ENCODE measurements at regions not wholly inside any gene's neighbourhood (a gene's known extent, or its start where the extent isn't known, plus 50 kb on each side); places are given as distances from the start of the nearest gene placed in this dataset.

DNA sequence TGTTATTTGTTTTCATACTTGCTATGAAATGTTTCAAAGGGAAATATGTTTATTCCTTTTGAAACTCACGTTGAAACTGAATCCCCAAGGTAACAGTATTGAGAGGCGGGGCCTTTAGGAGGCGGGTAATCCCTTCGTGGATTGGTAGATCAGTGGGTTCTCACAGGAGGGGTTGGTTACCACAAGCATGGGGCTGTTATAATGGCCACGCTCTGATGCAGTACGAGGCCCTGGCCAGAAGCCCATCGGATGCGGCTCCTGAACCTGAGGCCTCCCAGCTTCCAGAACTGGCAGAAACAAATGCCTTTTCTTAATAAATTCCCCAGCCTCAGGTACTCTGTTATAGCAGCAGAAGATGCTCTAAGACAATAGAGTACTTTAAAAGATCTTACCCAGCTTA is 135.7 kb downstream of the ASB1 start:
- no peak for ATAC-seq

GRCh38 chr2:238563551-238563950 is 136.8 kb downstream of the ASB1 start:
- no peak for ATAC-seq

DNA sequence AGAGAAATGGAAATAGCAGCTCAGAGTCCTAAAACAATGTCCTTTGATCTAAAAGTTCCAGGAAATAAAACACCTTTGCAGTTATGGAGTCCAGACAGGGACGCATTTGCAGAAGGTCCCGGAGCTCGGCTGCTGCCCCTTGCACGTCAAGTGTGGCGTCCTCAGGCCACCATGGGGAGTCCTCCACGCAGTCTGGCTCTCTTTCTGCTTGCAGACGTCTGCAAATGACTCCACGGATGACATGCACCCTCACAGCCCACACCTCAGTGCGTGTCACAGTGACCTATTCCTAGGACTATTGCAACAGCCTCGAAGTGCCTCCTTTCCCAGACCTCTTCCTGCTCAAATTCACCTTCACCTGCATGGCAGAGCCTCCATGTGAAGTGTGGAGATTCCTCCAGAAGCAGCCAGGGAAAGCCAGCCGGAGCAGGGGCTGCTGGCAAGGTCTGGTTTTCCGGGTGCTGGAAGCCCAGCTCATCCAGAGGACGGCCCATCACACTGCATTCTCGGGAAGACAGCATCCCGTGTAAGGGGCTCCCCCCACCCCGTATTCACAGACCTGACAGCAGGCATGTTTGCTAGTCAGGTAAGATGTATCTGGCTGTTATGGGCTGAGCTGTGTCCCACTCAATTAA is 137.7 kb downstream of the ASB1 start:
- ATAC-seq = no peak

- no peak for ATAC-seq
These were observed 138.3 kb downstream of the ASB1 start for GRCh38 chr2:238565031-238565430.

- ATAC-seq = no peak
These were observed 139.4 kb downstream of the ASB1 start for GRCh38 chr2:238566001-238566645.

DNA sequence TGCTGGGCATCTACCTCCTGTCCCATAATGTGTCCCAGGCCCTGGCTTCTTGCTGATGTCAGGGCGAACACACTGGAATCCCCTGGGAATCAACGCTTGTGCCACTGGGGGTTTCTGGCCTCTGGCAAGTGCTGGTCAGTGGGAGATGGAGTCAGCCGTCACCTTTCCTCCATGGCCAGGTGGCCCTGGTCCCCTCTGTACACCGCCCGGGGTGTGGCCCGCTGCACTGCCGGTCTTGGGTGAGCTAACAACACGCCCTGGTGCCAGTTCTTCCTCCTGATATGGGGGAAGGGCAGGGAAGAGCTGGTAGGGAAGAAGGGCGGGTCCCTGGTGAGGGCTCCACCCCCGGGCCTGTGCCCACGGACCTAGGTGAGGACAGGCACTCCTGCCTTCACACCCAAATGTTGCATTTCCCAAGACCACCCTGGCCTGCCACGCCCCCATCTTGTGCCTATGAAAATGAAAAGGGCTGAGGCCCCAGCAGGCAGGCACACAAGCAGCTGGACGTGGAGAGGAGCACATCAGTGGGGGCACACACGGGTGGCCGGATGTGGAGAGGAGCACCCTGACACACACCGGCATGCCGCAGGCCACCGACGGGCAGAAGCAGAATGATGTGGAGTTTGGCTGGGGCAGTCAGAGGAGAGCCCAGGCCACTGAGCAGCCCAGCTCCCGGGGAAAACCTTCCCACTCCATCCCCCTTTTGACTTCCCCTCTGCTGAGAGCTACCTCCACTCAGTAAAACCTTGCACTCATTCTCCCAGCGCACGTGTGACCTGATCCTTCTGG is 140.5 kb downstream of the ASB1 start:
- no peak for ATAC-seq

GRCh38 chr2:238567996-238568395 is 141.3 kb downstream of the ASB1 start:
- no peak for ATAC-seq

DNA sequence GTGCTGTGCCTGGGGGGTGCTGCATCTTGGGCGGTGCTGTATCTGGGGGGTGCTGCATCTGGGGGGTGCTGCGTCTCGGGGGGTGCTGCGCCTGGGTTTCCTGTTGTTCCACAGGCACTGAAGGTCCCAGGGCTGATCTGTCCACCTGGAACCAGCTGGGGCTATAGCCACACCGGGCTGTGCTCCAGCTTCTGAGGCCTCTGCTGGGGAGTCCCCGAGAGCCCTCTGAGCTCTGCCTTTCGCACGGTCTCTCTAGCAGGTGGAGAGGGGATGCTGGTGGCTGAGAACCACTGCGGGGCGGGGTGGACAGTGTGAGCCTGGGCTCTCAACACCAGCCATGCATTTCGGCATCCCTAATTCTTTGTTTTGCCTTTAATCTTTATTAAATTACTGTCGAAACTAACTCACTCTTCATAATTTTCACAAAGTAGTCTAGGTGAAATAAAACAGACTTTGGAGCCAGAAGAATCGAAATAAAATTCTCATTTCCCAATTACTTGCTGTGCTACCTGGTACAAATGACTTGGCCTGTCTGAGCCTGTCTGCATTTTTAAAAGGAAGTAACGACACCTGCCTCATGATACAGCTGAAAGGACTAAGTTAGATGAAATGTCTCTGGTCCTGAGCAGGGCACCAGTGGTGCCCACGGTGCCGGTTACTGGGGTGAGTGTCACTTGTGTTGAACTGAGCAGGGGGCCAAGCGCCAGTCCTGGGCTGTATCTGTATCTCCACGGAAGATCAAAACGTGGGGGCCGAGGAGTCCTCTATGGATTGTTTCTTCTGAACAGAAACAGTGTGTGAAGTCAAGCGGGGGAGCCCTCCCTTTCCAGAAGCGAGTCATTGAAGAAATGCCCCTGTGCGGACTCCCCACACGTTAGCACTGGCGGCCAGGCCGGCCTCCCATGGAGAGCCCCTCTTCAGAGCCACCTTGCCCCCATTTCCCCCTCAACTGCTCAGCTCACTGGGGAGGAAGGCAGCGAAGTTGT is 142.0 kb downstream of the ASB1 start:
- no peak for ATAC-seq

DNA sequence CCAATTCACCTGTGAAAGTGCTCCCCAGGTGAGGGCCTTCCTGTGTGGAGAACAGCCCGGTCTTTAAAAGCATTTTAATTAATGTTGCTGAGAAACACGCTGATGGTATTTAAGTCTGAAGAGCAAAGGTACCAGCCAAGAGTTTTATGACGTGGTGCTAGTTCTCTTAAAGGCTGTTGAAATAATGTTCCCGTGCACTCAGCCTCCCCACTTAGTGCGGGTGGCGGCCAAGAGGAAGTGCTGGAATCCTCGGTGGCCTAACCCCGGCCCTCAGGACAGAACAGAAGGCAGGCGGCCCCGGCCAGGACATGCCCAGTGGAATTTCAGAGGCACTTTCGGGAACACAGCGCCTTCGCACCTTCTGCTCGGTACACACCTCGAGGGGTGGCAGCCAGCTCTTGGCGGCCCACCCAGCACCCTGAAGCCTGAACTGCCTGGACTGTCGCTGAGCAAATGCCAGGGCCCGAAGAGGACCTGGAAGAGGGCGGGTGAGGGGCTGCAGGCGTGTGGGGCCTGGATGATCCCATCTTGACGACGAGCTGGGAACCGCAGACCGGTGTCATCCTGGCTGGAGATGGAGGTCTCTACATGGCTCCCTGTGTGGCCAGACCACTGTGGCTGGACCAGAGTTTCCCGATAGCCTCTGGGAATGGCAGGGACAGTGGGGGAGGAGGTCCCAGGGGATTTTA is 142.9 kb downstream of the ASB1 start:
- ATAC-seq = no peak

GRCh38 chr2:238570391-238570790 is 143.7 kb downstream of the ASB1 start:
- no peak for ATAC-seq

DNA sequence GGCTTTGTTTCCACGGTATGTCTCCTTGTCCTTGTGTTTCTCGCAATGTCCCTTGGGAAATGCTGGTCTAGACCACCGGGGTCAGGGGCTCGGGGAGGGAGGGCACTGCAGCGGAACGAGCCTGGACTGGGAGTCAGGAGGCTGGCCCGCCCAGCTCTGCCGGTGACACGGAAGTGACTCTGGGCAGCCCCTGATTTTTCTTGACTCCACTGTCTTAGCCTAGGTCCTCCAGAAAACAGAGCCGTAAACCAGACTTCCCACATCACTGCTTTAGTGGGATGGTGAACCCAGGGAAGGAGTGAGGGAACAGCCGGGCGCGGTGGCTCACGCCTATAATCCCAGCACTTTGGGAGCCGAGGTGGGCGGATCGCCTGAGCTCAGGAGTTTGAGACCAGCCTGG is 144.2 kb downstream of the ASB1 start:
- no peak for ATAC-seq

GRCh38 chr2:238571661-238572372 is 145.1 kb downstream of the ASB1 start:
- ATAC-seq = no peak

DNA sequence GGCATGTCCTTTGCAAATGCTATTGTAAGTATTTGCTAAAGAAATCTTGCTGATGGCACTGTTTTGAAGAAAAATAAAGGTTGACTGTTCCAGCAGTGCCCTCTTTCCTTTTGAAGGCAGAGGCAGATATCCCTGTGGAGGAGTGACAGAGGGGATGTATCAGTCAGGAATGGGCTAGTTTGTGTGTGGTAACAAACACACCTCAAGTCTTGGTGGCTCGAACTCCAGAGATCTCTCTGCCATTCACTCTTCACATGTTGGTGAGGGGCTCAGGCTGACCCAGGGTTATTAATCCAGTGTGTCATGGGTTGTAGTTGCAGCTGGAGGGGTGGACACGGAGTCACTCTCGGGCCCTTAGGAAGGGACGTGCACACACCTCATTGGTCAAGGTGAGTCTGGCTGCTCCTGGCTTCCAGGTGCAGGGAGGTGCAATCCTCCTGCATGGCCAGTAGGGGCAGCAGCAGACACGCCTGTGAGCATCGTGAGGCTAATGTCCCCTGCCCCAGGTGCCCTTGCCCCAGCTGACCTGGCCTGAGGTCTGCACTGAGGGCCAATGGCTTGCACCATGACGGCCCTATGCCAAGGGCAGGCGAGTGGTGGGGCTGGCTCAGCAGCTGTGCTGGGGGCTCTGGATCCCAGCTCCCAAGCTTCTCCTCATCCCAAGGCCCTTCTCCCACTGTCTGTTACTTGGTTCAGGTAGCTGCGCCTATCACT is 146.5 kb downstream of the ASB1 start:
- ATAC-seq = no peak

DNA sequence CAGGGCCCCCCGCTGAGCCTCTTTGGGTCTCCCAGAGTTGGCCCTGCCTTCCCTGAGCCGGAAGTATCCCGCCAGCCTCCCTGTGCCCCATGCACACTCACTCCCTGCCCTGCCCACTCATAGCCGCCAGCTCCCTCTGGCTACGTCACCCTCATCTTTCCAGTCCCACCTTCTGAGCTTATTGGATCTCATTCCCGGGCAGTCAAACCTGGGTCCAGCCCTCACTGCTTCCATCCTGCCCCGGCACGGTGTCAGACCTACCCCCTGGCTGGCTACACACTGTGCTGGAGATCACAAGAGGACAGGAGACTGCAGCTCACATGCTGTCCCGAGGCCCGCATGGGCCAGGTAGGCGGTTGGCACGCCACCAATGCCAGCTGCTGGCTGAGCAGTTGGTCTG is 147.2 kb downstream of the ASB1 start:
- peak; percentile 65 for ATAC-seq

DNA sequence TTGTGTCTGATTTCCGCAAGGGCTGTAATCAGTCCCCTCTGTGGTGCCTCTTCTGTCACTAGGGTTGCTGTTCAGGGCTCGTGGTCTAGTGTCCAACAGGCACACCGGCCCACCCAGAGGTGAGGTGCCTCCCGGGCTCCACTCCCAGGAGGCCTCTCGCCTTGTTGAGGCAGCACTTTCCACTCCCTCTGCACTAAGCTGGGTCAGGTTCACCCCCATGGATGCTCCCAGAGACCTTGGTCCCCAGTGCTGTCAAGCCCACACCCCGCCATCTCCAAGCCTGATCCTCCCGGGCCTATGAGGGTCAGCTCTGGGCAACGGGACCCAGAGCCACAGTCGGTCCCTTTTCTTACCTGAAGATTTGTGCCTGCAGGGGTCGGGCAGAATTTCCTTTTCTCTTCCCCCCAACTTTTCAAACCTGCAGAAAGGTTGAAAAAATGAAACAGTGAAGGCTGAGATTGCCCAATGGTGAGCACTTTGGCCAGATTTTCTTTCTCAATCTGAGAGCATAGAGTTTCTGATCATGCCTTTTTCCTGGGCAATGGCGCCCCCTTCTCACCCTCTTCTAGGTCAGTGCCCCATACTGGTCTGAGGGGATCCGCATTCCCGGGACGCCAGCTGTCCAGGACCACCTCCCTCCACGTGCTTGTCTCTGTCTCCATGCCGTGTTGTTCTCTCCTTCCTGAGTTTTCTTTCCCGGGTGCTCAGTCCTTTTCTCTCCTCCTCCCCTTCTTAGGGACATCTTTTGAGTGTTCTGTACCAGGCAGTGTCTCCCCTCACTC is 148.0 kb downstream of the ASB1 start:
- no peak for ATAC-seq

GRCh38 chr2:238576674-238577073 is 149.9 kb downstream of the ASB1 start:
- no peak for ATAC-seq

DNA sequence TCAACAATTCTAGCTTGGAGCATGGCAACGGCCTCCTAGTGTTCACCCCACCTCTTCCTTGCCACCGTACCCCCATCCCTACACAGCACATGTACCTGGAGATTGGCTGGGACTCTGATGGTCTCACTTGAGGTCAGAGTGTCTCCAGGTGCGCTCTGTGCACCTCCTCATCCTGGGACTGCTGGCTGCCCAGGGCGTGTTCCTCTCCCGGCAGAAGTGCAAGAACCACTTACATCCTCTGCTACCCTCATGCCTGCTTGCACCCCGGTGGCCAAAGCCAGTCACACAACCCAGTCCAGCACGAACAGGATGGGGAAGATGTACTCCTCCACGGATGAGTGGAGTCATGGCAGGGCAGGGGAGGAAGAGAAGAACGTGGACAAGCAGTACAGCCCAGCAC is 151.5 kb downstream of the ASB1 start:
- ATAC-seq = no peak

DNA sequence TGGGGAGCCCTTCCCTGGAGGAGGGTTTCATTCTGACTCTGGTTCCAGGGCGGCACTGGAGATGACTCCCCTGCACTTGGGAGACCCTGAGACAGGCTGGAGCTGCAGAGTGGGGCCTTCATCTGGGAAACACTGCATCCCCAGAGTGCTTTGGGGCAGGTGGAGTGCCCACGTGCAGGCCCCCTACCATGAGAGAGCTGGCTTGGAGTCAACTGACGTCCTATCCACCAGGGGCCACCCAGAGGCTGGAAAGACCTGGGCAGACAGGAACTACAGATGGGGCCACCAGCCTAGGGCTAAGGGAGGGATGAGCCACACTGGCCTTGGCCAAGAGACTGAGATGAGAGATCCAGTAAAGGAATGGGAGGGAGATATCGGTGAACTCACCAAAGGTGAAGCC is 153.8 kb downstream of the ASB1 start:
- ATAC-seq = no peak

DNA sequence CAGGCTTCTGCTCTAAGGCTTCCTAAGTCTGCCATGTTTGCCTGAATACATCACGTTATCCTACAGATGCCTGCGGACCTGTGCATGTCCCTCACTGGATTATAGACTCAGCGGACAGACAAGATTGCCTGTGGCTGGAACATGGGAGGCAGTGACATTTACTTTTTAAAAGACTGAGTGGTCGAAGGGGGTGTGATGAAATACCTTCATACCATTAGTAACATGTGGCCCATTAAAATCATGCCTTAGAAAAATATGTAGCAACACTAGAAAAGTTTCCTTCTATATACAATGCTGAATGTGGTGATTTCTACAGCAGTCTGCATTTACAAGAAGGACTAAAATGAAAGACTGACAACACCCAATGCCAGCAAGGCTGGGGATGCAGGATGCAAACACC is 154.4 kb downstream of the ASB1 start:
- no peak for ATAC-seq

DNA sequence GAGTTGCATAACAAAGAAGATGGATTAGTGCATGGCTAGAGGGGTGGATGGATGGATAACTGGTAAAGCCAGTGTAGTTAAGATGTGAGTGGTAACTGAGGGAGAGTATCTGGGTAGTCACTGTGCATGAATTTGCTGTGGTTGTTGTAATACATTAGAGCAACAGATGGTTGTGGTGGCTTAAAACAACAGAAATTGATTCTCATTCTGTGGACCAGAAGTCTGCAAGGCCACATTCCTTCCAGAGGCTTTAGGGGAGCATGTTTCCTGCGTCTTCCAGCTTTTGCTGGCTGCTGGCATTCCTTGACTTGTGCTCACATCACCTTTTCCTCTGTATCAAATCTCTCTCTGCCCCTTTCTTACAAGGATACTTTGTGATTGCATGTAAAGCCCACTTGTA is 155.4 kb downstream of the ASB1 start:
- ATAC-seq = no peak
